GM12864 (cell line): ENCODE measurements at regions not wholly inside any gene's neighbourhood (a gene's known extent, or its start where the extent isn't known, plus 50 kb on each side); places are given as distances from the start of the nearest gene placed in this dataset.

ENCODE experiments used
- DNase-seq: peaks from one replicate; pipeline ENCODE4 v3.0.0-alpha.2; 2011; ENCODE audit warnings: low read depth
- H3K4me3 ChIP-seq: 2 replicates; pipeline ENCODE4 v1.5.1; 2011; ENCODE audit warnings: mild to moderate bottlenecking, low read depth, low read length, control low read depth
- CTCF ChIP-seq: IDR thresholded peaks from 2 replicates; pipeline ENCODE4 v1.5.1; 2011; ENCODE audit warnings: low read depth, mild to moderate bottlenecking, moderate library complexity, low read length, control low read depth, inconsistent platforms; ENCODE audit errors: missing control alignments

- TF ChIP-seq CTCF, result no peak
- DNase-seq, result no peak
- no peak overlapping the region for H3K4me3 ChIP-seq
These were observed 78.2 kb downstream of the THNSL1 start for GRCh38 chr10:25094590-25094989.

DNA sequence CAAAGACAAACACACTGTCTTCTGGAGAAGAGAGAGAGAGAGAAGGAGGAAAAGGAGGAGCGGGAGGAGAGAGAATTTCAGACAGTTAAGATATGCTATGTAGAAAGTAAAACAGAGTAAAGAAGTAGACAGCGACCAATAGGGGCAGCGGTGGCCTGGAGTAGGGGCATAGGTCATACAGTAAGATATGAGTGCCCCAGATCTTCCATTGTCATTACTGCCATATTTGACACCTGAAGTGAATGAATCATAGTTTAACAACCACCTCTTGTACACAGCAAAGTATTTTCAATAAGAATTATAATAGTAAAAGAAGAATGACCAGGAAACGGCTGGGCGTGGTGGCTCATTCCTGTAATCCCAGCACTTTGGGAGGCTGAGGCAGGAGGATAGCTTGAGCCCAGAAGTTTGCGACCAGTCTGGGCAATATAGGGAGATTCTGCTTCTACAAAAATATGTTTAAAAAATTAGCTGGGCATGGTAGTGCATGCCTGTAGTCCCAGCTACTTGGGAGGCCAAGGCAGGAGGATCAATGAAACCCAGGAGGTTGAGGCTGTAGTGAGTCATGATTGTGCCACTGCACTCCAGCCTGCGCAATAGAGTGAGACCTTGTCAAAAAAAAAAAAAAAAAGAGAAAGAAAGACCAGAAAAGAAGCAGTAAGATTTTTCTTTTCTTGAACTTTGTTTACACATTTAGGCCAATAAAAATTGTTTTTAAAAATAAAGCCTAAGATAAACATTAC is 77.0 kb upstream of the GPR158 start:
- H3K4me3 ChIP-seq, result no peak overlapping the region
- no peak for DNase-seq
- no peak for TF ChIP-seq CTCF

DNA sequence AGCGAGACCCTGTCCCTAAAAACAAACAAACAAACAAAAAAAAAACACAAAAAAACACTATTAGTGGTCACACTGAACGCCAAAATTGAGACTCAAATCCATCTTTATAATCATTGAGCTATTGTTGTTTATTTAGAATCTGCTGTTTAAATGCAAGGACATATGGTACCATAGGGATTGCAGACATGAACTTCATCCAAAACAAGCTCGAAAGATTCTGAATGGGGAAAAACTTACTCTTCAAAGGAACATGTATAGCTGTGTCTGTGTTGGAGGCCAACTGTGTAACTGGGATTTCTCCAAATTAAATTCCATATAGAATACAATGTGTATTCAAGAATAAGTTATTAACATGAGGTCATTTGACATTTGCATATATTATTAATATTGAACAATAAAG is 74.7 kb upstream of the GPR158 start:
- DNase-seq, result no peak
- H3K4me3 ChIP-seq, result no peak overlapping the region
- no peak for TF ChIP-seq CTCF

GRCh38 chr10:25101461-25102146 is 73.2 kb upstream of the GPR158 start:
- no peak for TF ChIP-seq CTCF
- H3K4me3 ChIP-seq, result no peak overlapping the region
- DNase-seq, result no peak

DNA sequence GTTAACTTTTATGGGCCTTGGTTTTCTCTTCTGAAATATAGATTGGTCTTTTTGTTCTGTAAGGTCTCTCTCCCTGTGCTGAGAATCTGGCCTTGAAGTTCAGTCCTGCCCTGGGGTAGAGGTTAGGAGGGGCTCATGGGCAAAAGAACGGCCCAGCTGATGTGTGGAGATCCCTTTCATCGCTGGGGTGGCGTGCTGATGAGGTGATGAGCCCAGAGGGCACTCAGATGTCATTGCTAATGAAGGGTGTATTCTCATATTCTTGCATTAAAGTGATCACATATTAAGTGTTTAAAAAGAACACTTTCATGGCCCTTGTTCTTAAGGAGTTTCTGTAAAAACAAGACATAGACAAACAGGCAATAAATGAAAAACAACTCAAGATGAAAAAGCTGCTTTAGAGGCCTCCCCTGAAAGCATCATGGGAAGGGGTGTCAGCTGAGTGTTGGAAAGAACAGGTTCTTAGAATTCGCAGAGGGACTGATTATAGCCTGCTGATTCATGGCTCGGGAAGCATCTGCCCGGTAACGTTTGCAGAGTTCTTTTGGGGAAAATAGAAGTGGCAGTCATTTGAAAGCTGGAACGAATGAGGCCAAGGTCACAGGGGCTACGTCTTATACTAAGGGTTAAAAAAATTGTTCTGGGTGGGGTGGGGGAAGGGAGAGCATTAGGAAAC is 72.5 kb upstream of the GPR158 start:
- TF ChIP-seq CTCF, result no peak
- no peak overlapping the region for H3K4me3 ChIP-seq
- DNase-seq, result no peak

DNA sequence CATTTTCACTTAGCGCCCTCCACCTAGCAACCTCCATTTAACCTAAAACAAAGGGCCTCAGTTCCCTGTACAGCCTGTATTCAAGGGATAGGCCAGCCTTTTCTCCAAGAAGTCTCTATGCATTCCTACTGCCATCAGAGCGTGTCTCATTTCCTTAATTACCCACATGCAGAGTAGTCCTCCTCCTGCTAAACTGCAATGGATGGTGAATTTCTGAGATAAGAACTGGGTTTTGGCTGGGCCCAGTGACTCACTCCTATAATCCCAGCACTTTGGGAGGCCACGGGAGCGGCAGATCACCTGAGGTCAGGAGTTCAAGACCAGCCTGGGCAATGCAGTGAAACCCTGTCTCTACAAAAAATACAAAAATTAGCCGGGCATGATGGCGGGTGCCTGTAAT is 71.1 kb upstream of the GPR158 start:
- DNase-seq, result no peak
- no peak overlapping the region for H3K4me3 ChIP-seq
- no peak for TF ChIP-seq CTCF
